ENCODE measurements at regions not wholly inside any gene's neighbourhood (a gene's known extent, or its start where the extent isn't known, plus 50 kb on each side); places are given as distances from the start of the nearest gene placed in this dataset.
A peak's percentile ranks its signal among the peaks of the same experiment; 100 is the strongest.
"Not testable (repeated sequence)": the region's sequence is repeated elsewhere in the genome, so short reads cannot be mapped to it uniquely, and the experiment has no call there.

GRCh38 chr2:183951630-183952029 lies 646.7 kb upstream of the ZNF804A start:
- Histone ChIP-seq H3K27me3 (ENCODE audit: insufficient read depth, low read length) (no peaks in the 10 kb centered on the region), H2AFZ (ENCODE audit: low read depth, low read length) (no peak overlapping the region), H3K9me3 (ENCODE audit: low read length) (no peaks in the 10 kb centered on the region), H3K4me1 (ENCODE audit: insufficient read depth, low read length) (no peaks in the 10 kb centered on the region), H3K36me3 (ENCODE audit: insufficient read depth, low read length) (no peaks in the 10 kb centered on the region), H3K4me3 (ENCODE audit: low read length) (no peak overlapping the region)

GRCh38 chr2:183952741-183953140 lies 645.6 kb upstream of the ZNF804A start:
- no peaks in the 10 kb centered on the region for H3K4me1 ChIP-seq (ENCODE audit: insufficient read depth, low read length)
- no peaks in the 10 kb centered on the region for H3K27me3 ChIP-seq (ENCODE audit: insufficient read depth, low read length)
- H2AFZ ChIP-seq (ENCODE audit: low read depth, low read length), result no peak overlapping the region
- H3K36me3 ChIP-seq (ENCODE audit: insufficient read depth, low read length), result no peaks in the 10 kb centered on the region
- no peaks in the 10 kb centered on the region for H3K9me3 ChIP-seq (ENCODE audit: low read length)
- no peak overlapping the region for H3K4me3 ChIP-seq (ENCODE audit: low read length)

GRCh38 chr2:183963609-183964008 lies 634.7 kb upstream of the ZNF804A start:
- H3K36me3 ChIP-seq (ENCODE audit: insufficient read depth, low read length), result no peaks in the 10 kb centered on the region
- no peak overlapping the region for H3K4me3 ChIP-seq (ENCODE audit: low read length)
- H3K27me3 ChIP-seq (ENCODE audit: insufficient read depth, low read length), result no peaks in the 10 kb centered on the region
- H3K4me1 ChIP-seq (ENCODE audit: insufficient read depth, low read length), result no peaks in the 10 kb centered on the region
- H3K9me3 ChIP-seq (ENCODE audit: low read length), result no peaks in the 10 kb centered on the region
- H2AFZ ChIP-seq (ENCODE audit: low read depth, low read length), result no peak overlapping the region

- Histone ChIP-seq H3K36me3 (ENCODE audit: insufficient read depth, low read length) (no peaks in the 10 kb centered on the region), H2AFZ (ENCODE audit: low read depth, low read length) (no peak overlapping the region), H3K27me3 (ENCODE audit: insufficient read depth, low read length) (no peaks in the 10 kb centered on the region), H3K9me3 (ENCODE audit: low read length) (no peaks in the 10 kb centered on the region), H3K4me3 (ENCODE audit: low read length) (no peak overlapping the region), H3K4me1 (ENCODE audit: insufficient read depth, low read length) (no peaks in the 10 kb centered on the region)
Measured at GRCh38 chr2:183964565-183964964, 633.8 kb upstream of the ZNF804A start.

- no peak overlapping the region for H3K4me3 ChIP-seq (ENCODE audit: low read length)
- no peaks in the 10 kb centered on the region for H3K27me3 ChIP-seq (ENCODE audit: insufficient read depth, low read length)
- no peak overlapping the region for H2AFZ ChIP-seq (ENCODE audit: low read depth, low read length)
- H3K36me3 ChIP-seq (ENCODE audit: insufficient read depth, low read length), result no peaks in the 10 kb centered on the region
- H3K4me1 ChIP-seq (ENCODE audit: insufficient read depth, low read length), result no peaks in the 10 kb centered on the region
- H3K9me3 ChIP-seq (ENCODE audit: low read length), result no peaks in the 10 kb centered on the region
Measured at GRCh38 chr2:183967756-183968155, 630.6 kb upstream of the ZNF804A start.

- not testable (repeated sequence) for H3K9me3 ChIP-seq (ENCODE audit: low read length); H3K4me3 ChIP-seq (ENCODE audit: low read length); H2AFZ ChIP-seq (ENCODE audit: low read depth, low read length); H3K4me1 ChIP-seq (ENCODE audit: insufficient read depth, low read length); H3K27me3 ChIP-seq (ENCODE audit: insufficient read depth, low read length); H3K36me3 ChIP-seq (ENCODE audit: insufficient read depth, low read length)
Measured at GRCh38 chr2:183975676-183976075, 622.7 kb upstream of the ZNF804A start.

GRCh38 chr2:183984871-183985270 lies 613.5 kb upstream of the ZNF804A start:
- H3K4me1 ChIP-seq (ENCODE audit: insufficient read depth, low read length), result no peaks in the 10 kb centered on the region
- H2AFZ ChIP-seq (ENCODE audit: low read depth, low read length), result no peak overlapping the region
- no peaks in the 10 kb centered on the region for H3K9me3 ChIP-seq (ENCODE audit: low read length)
- H3K36me3 ChIP-seq (ENCODE audit: insufficient read depth, low read length), result no peaks in the 10 kb centered on the region
- no peaks in the 10 kb centered on the region for H3K27me3 ChIP-seq (ENCODE audit: insufficient read depth, low read length)
- no peak overlapping the region for H3K4me3 ChIP-seq (ENCODE audit: low read length)

- Histone ChIP-seq H3K4me1 (ENCODE audit: insufficient read depth, low read length) (peaks cover 16% of the 10 kb centered on the region), H3K27me3 (ENCODE audit: insufficient read depth, low read length) (no peaks in the 10 kb centered on the region), H3K9me3 (ENCODE audit: low read length) (no peaks in the 10 kb centered on the region), H3K4me3 (ENCODE audit: low read length) (no peak overlapping the region), H3K36me3 (ENCODE audit: insufficient read depth, low read length) (no peaks in the 10 kb centered on the region), H2AFZ (ENCODE audit: low read depth, low read length) (no peak overlapping the region)
Measured at GRCh38 chr2:183991968-183992367, 606.4 kb upstream of the ZNF804A start.

- no peaks in the 10 kb centered on the region for H3K36me3 ChIP-seq (ENCODE audit: insufficient read depth, low read length)
- H3K4me1 ChIP-seq (ENCODE audit: insufficient read depth, low read length), result peaks cover 22% of the 10 kb centered on the region
- no peak overlapping the region for H3K4me3 ChIP-seq (ENCODE audit: low read length)
- no peaks in the 10 kb centered on the region for H3K9me3 ChIP-seq (ENCODE audit: low read length)
- H3K27me3 ChIP-seq (ENCODE audit: insufficient read depth, low read length), result no peaks in the 10 kb centered on the region
- no peak overlapping the region for H2AFZ ChIP-seq (ENCODE audit: low read depth, low read length)
Measured at GRCh38 chr2:183993052-183993451, 605.3 kb upstream of the ZNF804A start.

- Histone ChIP-seq H3K36me3 (ENCODE audit: insufficient read depth, low read length) (no peaks in the 10 kb centered on the region), H3K4me1 (ENCODE audit: insufficient read depth, low read length) (peaks cover 22% of the 10 kb centered on the region), H2AFZ (ENCODE audit: low read depth, low read length) (no peak overlapping the region), H3K4me3 (ENCODE audit: low read length) (no peak overlapping the region), H3K27me3 (ENCODE audit: insufficient read depth, low read length) (no peaks in the 10 kb centered on the region), H3K9me3 (ENCODE audit: low read length) (no peaks in the 10 kb centered on the region)
Measured at GRCh38 chr2:183995632-183996031, 602.7 kb upstream of the ZNF804A start.

- Histone ChIP-seq H3K27me3 (ENCODE audit: insufficient read depth, low read length) (no peaks in the 10 kb centered on the region), H3K4me1 (ENCODE audit: insufficient read depth, low read length) (peaks cover 22% of the 10 kb centered on the region), H3K36me3 (ENCODE audit: insufficient read depth, low read length) (no peaks in the 10 kb centered on the region), H3K9me3 (ENCODE audit: low read length) (no peaks in the 10 kb centered on the region), H2AFZ (ENCODE audit: low read depth, low read length) (peak overlapping the region; percentile 31), H3K4me3 (ENCODE audit: low read length) (no peak overlapping the region)
Measured at GRCh38 chr2:183996825-183997793, 601.2 kb upstream of the ZNF804A start.

- peaks cover 22% of the 10 kb centered on the region for H3K4me1 ChIP-seq (ENCODE audit: insufficient read depth, low read length)
- H3K36me3 ChIP-seq (ENCODE audit: insufficient read depth, low read length), result no peaks in the 10 kb centered on the region
- no peaks in the 10 kb centered on the region for H3K9me3 ChIP-seq (ENCODE audit: low read length)
- H2AFZ ChIP-seq (ENCODE audit: low read depth, low read length), result no peak overlapping the region
- no peaks in the 10 kb centered on the region for H3K27me3 ChIP-seq (ENCODE audit: insufficient read depth, low read length)
- H3K4me3 ChIP-seq (ENCODE audit: low read length), result no peak overlapping the region
Measured at GRCh38 chr2:183998041-183998796, 600.1 kb upstream of the ZNF804A start.

GRCh38 chr2:183998797-183999190 lies 599.5 kb upstream of the ZNF804A start:
- Histone ChIP-seq H3K4me3 (ENCODE audit: low read length) (no peak overlapping the region), H3K27me3 (ENCODE audit: insufficient read depth, low read length) (no peaks in the 10 kb centered on the region), H2AFZ (ENCODE audit: low read depth, low read length) (no peak overlapping the region), H3K36me3 (ENCODE audit: insufficient read depth, low read length) (no peaks in the 10 kb centered on the region), H3K4me1 (ENCODE audit: insufficient read depth, low read length) (peaks cover 22% of the 10 kb centered on the region), H3K9me3 (ENCODE audit: low read length) (no peaks in the 10 kb centered on the region)

Measured in neuron (in vitro differentiated cells).